ENCODE measurements at regions not wholly inside any gene's neighbourhood (a gene's known extent, or its start where the extent isn't known, plus 50 kb on each side); places are given as distances from the start of the nearest gene placed in this dataset.
"Not testable (repeated sequence)": the region's sequence is repeated elsewhere in the genome, so short reads cannot be mapped to it uniquely, and the experiment has no call there.

DNA sequence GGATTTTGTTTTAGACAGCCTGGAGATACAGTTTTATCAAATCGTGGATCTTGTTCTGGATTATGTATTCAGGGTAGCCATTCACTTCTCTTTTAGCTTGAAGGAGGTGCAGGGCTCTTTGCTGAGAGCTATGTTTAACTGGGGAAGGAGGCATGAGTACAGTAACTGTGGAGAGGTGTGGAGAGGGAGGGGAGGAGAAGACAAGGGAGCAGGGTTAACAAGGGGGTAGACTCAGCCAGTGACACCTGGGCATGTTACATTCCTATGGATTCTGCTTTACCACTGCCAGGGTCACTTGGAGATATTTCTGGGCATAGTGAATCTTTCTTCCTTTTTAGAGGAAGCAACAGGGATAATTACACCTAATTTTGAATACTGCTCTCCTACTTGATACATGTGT is 536.0 kb downstream of the TMEM135 start:
- 65 to 76% (median 70%) methylated on average over 1 of the region's 1 CpG for WGBS, 4 donors
- H3K27me3 ChIP-seq, result no peaks in the 10 kb centered on the region
- no peak overlapping the region for H3K4me3 ChIP-seq
- ATAC-seq (no peak), DNase-seq (no peak)
- TF ChIP-seq, protein P1, sequence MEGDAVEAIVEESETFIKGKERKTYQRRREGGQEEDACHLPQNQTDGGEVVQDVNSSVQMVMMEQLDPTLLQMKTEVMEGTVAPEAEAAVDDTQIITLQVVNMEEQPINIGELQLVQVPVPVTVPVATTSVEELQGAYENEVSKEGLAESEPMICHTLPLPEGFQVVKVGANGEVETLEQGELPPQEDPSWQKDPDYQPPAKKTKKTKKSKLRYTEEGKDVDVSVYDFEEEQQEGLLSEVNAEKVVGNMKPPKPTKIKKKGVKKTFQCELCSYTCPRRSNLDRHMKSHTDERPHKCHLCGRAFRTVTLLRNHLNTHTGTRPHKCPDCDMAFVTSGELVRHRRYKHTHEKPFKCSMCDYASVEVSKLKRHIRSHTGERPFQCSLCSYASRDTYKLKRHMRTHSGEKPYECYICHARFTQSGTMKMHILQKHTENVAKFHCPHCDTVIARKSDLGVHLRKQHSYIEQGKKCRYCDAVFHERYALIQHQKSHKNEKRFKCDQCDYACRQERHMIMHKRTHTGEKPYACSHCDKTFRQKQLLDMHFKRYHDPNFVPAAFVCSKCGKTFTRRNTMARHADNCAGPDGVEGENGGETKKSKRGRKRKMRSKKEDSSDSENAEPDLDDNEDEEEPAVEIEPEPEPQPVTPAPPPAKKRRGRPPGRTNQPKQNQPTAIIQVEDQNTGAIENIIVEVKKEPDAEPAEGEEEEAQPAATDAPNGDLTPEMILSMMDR (IDR thresholded peaks at IDR 0.05), result no peak
- TF ChIP-seq POLR2A (IDR thresholded peaks at IDR 0.05), result no peak
- H3K27ac ChIP-seq, result no peak overlapping the region
- intact Hi-C loops (cut with DNase I), result no loop called here
- H3K36me3 ChIP-seq, result no peaks in the 10 kb centered on the region
- H3K9me3 ChIP-seq, result no peaks in the 10 kb centered on the region
- H3K4me1 ChIP-seq, result no peaks in the 10 kb centered on the region

DNA sequence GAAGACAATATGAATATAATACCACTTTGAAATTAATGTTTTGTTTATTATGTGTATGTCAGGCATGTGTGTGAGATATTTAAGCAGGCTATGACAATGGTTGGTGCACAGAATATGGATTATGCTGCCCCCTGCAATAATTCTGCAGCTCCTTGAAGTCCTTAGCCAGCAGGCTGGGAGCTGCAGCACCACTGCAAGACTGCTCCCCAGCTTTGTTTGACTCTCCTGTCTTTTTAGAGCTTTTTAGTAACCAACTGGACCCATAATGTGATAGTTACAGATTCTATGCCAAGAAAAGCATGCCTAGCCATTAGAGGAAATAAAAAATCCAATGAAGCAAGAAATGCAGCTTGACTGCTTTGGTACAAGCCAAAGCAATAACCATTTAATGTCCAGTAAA is 535.1 kb downstream of the TMEM135 start:
- Histone ChIP-seq H3K4me1 (no peaks in the 10 kb centered on the region), H3K4me3 (no peak overlapping the region), H3K36me3 (no peaks in the 10 kb centered on the region), H3K27me3 (no peaks in the 10 kb centered on the region), H3K27ac (no peak overlapping the region), H3K9me3 (no peaks in the 10 kb centered on the region)
- TF ChIP-seq, protein P1 (IDR thresholded peaks at IDR 0.05), result no peak
- TF ChIP-seq POLR2A (IDR thresholded peaks at IDR 0.05), result no peak
- ATAC-seq (no peak), DNase-seq (no peak)
- intact Hi-C loops (cut with DNase I), result no loop called here

DNA sequence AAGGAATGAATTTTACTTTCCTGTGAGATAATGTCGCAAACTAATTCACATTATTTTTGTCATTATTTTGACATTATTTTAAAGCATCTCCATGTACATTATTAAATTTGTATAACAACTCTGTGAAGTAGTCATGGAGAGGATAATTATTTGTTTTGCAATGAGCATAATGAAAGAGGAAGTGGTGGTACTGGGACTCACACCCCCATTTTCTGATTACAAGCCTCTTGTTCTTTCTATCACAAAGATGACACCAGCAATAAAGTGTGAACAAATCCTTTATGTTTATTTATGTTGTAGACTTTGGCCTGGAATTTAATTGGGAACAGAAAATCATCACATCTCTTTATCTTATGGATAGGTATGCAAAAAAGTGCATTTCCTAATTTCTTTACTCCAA is 522.6 kb downstream of the TMEM135 start:
- Histone ChIP-seq H3K9me3 (peaks cover 0 to 2% (median 0%) of the 10 kb centered on the region in 12 donors), H3K4me1 (no peaks in the 10 kb centered on the region), H3K4me3 (no peak overlapping the region), H3K27ac (no peak overlapping the region), H3K27me3 (no peaks in the 10 kb centered on the region), H3K36me3 (no peaks in the 10 kb centered on the region)
- TF ChIP-seq, protein P1 (IDR thresholded peaks at IDR 0.05), result no peak
- TF ChIP-seq POLR2A (IDR thresholded peaks at IDR 0.05), result no peak
- WGBS, 4 donors, result 94 to 97% (median 95%) methylated on average over 1 of the region's 1 CpG
- intact Hi-C loops (cut with DNase I), result no loop called here
- no peak for ATAC-seq
- DNase-seq, result no peak

DNA sequence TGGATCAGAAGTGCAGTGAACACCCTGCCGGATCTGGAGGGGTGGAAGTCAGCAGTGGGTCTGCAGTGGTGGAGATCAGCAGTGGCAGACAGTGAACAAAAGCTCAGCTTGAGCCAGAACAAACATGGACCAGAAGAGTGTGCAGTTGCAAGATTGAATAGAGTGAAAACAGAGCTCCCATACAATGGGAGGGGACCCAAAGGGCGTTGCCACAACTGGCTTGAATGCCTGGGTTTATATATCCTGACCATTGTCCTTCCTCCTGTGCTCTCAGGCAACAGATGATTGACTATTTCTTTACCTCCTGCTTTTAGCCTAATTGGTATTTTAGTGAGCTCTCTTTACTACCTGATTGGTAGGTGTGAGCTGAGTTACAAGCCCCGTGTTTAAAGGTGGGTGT is 522.1 kb downstream of the TMEM135 start:
- ATAC-seq; intact Hi-C loops (cut with DNase I); H3K27me3 ChIP-seq; H3K36me3 ChIP-seq; H3K4me3 ChIP-seq; H3K9me3 ChIP-seq; DNase-seq; H3K4me1 ChIP-seq; H3K27ac ChIP-seq: not testable (repeated sequence)
- whole genome bisulfite sequencing, 4 donors, result 71 to 75% (median 72%) methylated on average over 3 of the region's 3 CpGs

DNA sequence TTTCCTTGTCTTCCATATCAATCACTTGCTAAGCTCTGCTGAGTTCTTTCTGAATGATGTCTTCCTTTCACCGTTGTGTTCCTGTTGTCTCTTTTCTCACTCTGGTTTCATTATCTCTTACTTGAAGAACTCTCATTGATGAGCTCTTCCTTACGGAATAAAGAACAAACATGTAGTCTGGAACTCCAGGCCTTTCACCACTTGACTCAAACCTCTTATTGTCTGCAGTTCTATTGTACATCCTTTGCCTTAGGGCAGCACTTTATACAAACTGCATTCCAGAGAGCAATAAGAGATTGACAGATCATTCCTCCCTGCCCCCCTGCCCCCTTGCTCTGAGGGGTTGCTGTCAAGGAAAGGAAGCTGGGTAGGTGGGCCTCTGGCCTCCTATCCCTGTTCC is 517.4 kb downstream of the TMEM135 start:
- TF ChIP-seq, protein P1 (IDR thresholded peaks at IDR 0.05), result no peak
- no peak for TF ChIP-seq POLR2A (IDR thresholded peaks at IDR 0.05)

More for the DNA sequence above, 517.4 kb downstream of the TMEM135 start:
- 57 to 74% (median 66%) methylated on average over 2 of the region's 2 CpGs for WGBS, 4 donors
- intact Hi-C loops (cut with DNase I), result no loop called here
- Histone ChIP-seq H3K4me1 (no peaks in the 10 kb centered on the region), H3K9me3 (peaks cover 0 to 7% (median 0%) of the 10 kb centered on the region in 12 donors), H3K36me3 (no peaks in the 10 kb centered on the region), H3K4me3 (no peak overlapping the region), H3K27ac (no peak overlapping the region), H3K27me3 (no peaks in the 10 kb centered on the region)
- ATAC-seq (no peak), DNase-seq (no peak)

All from heart left ventricle (tissue), 16 donors.